Mesenchymal stem cell (in vitro differentiated cells and primary cell): ENCODE measurements at regions not wholly inside any gene's neighbourhood (a gene's known extent, or its start where the extent isn't known, plus 50 kb on each side); places are given as distances from the start of the nearest gene placed in this dataset.
"Not testable (repeated sequence)": the region's sequence is repeated elsewhere in the genome, so short reads cannot be mapped to it uniquely, and the experiment has no call there.

ENCODE experiments used
- DNase-seq: peaks from one replicate; pipeline ENCODE4 v3.0.0-alpha.2; 2013
- H2AFZ ChIP-seq: one replicate; pipeline ENCODE4 v1.6.1; 2013; ENCODE audit warnings: low read depth, mild to moderate bottlenecking, control low read depth, inconsistent platforms, low read length, moderate library complexity
- H2AK5ac ChIP-seq: 2 replicates; pipeline ENCODE4 v1.6.1; 2013; ENCODE audit warnings: low read length, moderate library complexity, mild to moderate bottlenecking, inconsistent platforms; ENCODE audit not compliant: severe bottlenecking
- H2BK120ac ChIP-seq: one replicate; pipeline ENCODE4 v1.6.1; 2013; ENCODE audit warnings: low read depth, mild to moderate bottlenecking, inconsistent platforms, low read length, moderate library complexity
- H2BK12ac ChIP-seq, 2 experiments: one replicate each; pipeline ENCODE4 v1.6.1; 2013; ENCODE audit warnings: inconsistent platforms in 2 of 2, low read length in 2 of 2, mild to moderate bottlenecking in 2 of 2, moderate library complexity in 2 of 2, control low read depth in 1 of 2
- H2BK15ac ChIP-seq: one replicate; pipeline ENCODE4 v1.6.1; 2013; ENCODE audit warnings: mild to moderate bottlenecking, low read depth, inconsistent platforms; ENCODE audit not compliant: poor library complexity, severe bottlenecking
- H2BK5ac ChIP-seq: 2 replicates; pipeline ENCODE4 v1.6.1; 2013; ENCODE audit warnings: low read depth, mild to moderate bottlenecking, low read length, control low read depth, inconsistent platforms; ENCODE audit not compliant: poor library complexity, severe bottlenecking
- H3K14ac ChIP-seq, 2 experiments: one replicate each; pipeline ENCODE4 v1.6.1; 2013; ENCODE audit warnings: inconsistent platforms in 2 of 2, low read length in 2 of 2, control low read depth in 1 of 2, mild to moderate bottlenecking in 1 of 2, moderate library complexity in 1 of 2
- H3K18ac ChIP-seq, 2 experiments: one replicate each; pipeline ENCODE4 v1.6.1; 2013; ENCODE audit warnings: inconsistent platforms in 2 of 2, low read length in 2 of 2, control low read depth in 1 of 2, low read depth in 1 of 2, mild to moderate bottlenecking in 1 of 2
- H3K23ac ChIP-seq, 2 experiments: one replicate each; pipeline ENCODE4 v1.6.1; 2013; ENCODE audit warnings: inconsistent platforms in 2 of 2, low read length in 2 of 2, mild to moderate bottlenecking in 2 of 2, moderate library complexity in 2 of 2, control low read depth in 1 of 2
- H3K27ac ChIP-seq: 2 replicates; pipeline ENCODE4 v1.5.1; 2013; ENCODE audit warnings: mild to moderate bottlenecking, moderate library complexity, low read length, control low read depth, inconsistent platforms; ENCODE audit not compliant: poor library complexity, severe bottlenecking
- H3K27me3 ChIP-seq, 2 experiments: 2 replicates each; pipeline versions ENCODE4 v1.6.1 to v1.7.0; 2013; ENCODE audit warnings: low read length in 2 of 2, mild to moderate bottlenecking in 2 of 2, moderate library complexity in 2 of 2, control low read depth in 1 of 2, inconsistent platforms in 1 of 2; ENCODE audit not compliant: control insufficient read depth in 1 of 2, insufficient read depth in 1 of 2
- H3K36me3 ChIP-seq, 2 experiments: 2 replicates each; pipeline versions ENCODE4 v1.6.1 to v1.7.0; 2013; ENCODE audit warnings: low read length in 2 of 2, control low read depth in 1 of 2, inconsistent platforms in 1 of 2, low read depth in 1 of 2, mild to moderate bottlenecking in 1 of 2; ENCODE audit not compliant: insufficient read depth in 2 of 2, control insufficient read depth in 1 of 2
- H3K4ac ChIP-seq, 2 experiments: one replicate each; pipeline ENCODE4 v1.6.1; 2013; ENCODE audit warnings: inconsistent platforms in 2 of 2, low read length in 2 of 2, mild to moderate bottlenecking in 2 of 2, moderate library complexity in 2 of 2, control low read depth in 1 of 2, low read depth in 1 of 2
- H3K4me1 ChIP-seq: 2 replicates; pipeline ENCODE4 v1.6.1; 2013; ENCODE audit warnings: low read depth, low read length, control low read depth; ENCODE audit not compliant: control insufficient read depth, insufficient read depth
- H3K4me2 ChIP-seq: 2 replicates; pipeline ENCODE4 v1.6.1; 2013; ENCODE audit warnings: low read length, mild to moderate bottlenecking, inconsistent platforms; ENCODE audit not compliant: poor library complexity, severe bottlenecking
- H3K4me3 ChIP-seq, 2 experiments: 2 replicates each; pipeline versions ENCODE4 v1.5.1 to v1.7.0; 2013; ENCODE audit warnings: low read length in 2 of 2, mild to moderate bottlenecking in 2 of 2, control low read depth in 1 of 2, low read depth in 1 of 2; ENCODE audit not compliant: insufficient read depth in 1 of 2
- H3K79me1 ChIP-seq: replicated peaks from 2 replicates; pipeline ENCODE4 v1.6.1; 2013; ENCODE audit warnings: mild to moderate bottlenecking, control low read depth, low read length, inconsistent platforms; ENCODE audit not compliant: poor library complexity, severe bottlenecking
- H3K9ac ChIP-seq: 2 replicates; pipeline ENCODE4 v1.7.0; 2013; ENCODE audit warnings: mild to moderate bottlenecking, low read length, moderate library complexity
- H3K9me3 ChIP-seq: 2 replicates; pipeline ENCODE4 v1.7.0; 2013; ENCODE audit warnings: mild to moderate bottlenecking, low read length; ENCODE audit not compliant: control insufficient read depth
- H4K8ac ChIP-seq: one replicate; pipeline ENCODE4 v1.6.1; 2013; ENCODE audit warnings: inconsistent platforms, mild to moderate bottlenecking, low read length, moderate library complexity
- H4K91ac ChIP-seq: one replicate; pipeline ENCODE4 v1.6.1; 2013; ENCODE audit warnings: mild to moderate bottlenecking, low read length, inconsistent platforms
- WGBS: methylation state at CpG from one replicate; pipeline ENCODE4 v1.1.7; 2013; ENCODE audit warnings: mixed read lengths; 5-methylcytosine and 5-hydroxymethylcytosine counted together

DNA sequence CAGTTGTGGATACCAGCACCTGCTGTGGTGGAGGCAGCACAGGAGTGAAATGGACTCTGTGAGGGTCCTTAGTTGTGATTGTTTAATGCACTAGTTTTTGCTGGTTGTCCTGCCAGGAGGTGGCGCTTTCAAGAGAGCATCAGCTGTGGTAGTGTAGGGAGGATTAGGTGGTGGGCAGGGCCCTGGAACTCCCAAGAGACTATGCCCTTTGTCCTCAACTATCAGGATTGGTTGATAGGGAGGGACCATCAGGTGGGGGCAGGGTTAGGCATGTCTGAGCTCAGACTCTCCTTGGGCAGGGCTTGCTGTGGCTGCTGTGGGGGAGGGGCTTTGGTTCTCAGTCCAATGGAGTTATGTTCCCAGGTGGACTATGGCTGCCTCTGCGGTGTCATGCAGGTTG lies 121.9 kb downstream of the RRAGB start:
- Histone ChIP-seq H2AFZ (no peak overlapping the region), H2BK120ac (no peak overlapping the region), H3K9me3 (no peaks in the 10 kb centered on the region), H2AK5ac (no peak overlapping the region), H3K4ac (no peak overlapping the region), H3K36me3 (no peaks in the 10 kb centered on the region), H3K23ac (no peak overlapping the region), H3K18ac (no peak overlapping the region), H3K9ac (no peak overlapping the region), H3K14ac (no peak overlapping the region), H2BK5ac (no peak overlapping the region), H4K8ac (no peak overlapping the region), H3K27me3 (no peaks in the 10 kb centered on the region), H3K79me1 (no peaks in the 10 kb centered on the region), H3K4me2 (no peak overlapping the region), H2BK15ac (no peak overlapping the region), H3K4me1 (no peaks in the 10 kb centered on the region), H3K27ac (no peak overlapping the region), H2BK12ac (no peak overlapping the region), H4K91ac (no peak overlapping the region), H3K4me3 (no peak overlapping the region)
- no peak for DNase-seq
- WGBS: 100% methylated on average over 1 of the region's 2 CpGs

DNA sequence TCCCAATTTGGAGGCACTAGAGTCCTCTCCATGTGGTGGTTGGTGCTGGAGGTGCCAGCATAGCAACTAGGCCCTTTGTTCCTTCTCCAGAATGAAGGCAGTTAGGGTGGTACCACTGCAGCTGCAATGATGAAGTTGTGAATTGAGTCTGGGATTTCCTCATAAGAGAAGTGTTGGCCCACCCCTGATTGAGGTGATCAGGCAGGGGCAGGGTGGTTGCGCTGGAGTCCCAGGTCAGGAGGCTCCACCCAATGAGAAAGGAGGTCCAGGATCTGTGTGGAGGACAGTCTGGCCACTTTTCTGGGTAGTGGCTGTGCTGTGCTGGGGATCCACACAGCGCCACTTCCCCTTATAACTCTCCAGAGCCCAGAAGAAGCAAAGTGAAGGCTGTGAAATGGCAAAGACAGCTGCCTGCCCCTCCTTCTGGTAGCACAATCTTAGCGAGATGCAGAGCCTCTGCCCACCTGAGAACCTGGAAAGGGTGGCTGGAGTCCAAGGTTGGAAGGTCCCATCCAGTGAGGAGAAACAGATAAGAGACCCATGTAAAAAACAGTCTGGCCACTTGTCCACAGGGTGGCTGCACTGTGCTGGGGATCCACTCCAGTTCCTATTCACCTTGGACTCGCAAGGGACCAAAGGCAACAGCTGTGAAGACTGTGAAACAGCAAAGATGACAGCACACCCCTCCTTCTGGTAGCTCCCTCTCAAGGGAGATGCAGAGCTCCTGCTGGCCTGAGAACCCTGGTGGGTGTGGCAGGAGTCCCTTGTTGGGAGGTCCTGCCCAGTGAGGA lies 124.6 kb downstream of the RRAGB start:
- Histone ChIP-seq H2BK15ac (no peak overlapping the region), H2BK12ac (no peak overlapping the region), H3K4me2 (no peak overlapping the region), H3K9ac (no peak overlapping the region), H3K9me3 (no peaks in the 10 kb centered on the region), H3K4me3 (no peak overlapping the region), H2AK5ac (no peak overlapping the region), H3K27me3 (no peaks in the 10 kb centered on the region), H3K4me1 (no peaks in the 10 kb centered on the region), H4K8ac (no peak overlapping the region), H2AFZ (no peak overlapping the region), H4K91ac (no peak overlapping the region), H3K4ac (no peak overlapping the region), H3K18ac (no peak overlapping the region), H2BK120ac (no peak overlapping the region), H3K79me1 (no peaks in the 10 kb centered on the region), H2BK5ac (no peak overlapping the region), H3K36me3 (no peaks in the 10 kb centered on the region), H3K23ac (no peak overlapping the region), H3K27ac (no peak overlapping the region), H3K14ac (no peak overlapping the region)
- no peak for DNase-seq
- 89% methylated on average over 2 of the region's 4 CpGs for WGBS

DNA sequence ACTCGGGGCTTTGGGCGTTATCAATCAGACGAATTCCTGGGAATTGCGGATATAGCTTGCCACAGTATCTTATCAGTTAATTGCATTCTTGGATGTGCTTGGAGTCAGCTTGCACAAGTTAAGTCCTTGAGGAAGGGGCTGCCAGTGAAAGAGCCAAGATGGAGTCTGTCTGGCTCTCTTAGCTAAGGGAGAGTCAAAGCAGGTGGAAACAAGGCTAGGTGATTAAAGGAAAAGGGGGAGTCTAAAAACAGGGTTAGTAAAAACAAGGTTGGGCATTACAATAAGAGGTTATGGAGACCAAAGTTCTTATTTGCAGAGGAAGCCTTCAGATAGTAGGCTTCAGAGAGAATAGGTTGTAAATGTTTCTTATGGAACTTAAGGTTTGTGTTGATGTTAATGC lies 149.2 kb downstream of the RRAGB start:
- not testable (repeated sequence) for H2AFZ ChIP-seq, H3K4me1 ChIP-seq, H3K27ac ChIP-seq, H2BK120ac ChIP-seq, H2AK5ac ChIP-seq, H2BK12ac ChIP-seq, H3K9me3 ChIP-seq, H3K4ac ChIP-seq, H3K36me3 ChIP-seq, H3K23ac ChIP-seq, H3K18ac ChIP-seq, H3K14ac ChIP-seq, H4K8ac ChIP-seq, H3K9ac ChIP-seq, H3K4me3 ChIP-seq, H3K79me1 ChIP-seq, DNase-seq, H3K27me3 ChIP-seq, H2BK5ac ChIP-seq, H2BK15ac ChIP-seq, H4K91ac ChIP-seq, H3K4me2 ChIP-seq
- WGBS: 6% methylated on average over 4 of the region's 4 CpGs

DNA sequence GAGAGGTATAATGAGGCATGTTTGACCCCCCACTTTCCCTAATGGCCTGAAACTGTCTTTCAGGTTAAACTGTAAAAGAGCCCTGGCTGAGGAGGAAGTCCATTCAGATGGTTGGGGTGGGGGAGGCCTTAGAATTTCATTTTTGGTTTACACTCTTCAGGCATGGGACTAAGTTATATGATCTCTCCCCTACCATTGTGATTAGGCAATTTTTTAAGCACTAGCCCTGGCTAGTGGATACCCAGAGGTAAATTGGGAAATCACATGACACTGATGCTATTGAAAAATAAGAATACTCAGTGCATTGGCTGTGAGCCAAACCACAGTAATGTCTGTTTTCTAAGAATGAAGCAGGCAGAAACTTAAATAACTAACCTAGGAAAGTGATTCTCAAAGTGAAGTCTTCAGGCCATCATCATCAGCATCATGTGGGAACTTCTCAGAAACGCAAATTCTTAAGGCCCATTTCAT lies 149.7 kb downstream of the RRAGB start:
- H2AK5ac ChIP-seq: no peak overlapping the region
- no peak overlapping the region for H3K18ac ChIP-seq
- no peaks in the 10 kb centered on the region for H3K9me3 ChIP-seq
- H3K4me2 ChIP-seq: no peak overlapping the region
- H3K23ac ChIP-seq: no peak overlapping the region
- no peaks in the 10 kb centered on the region for H3K36me3 ChIP-seq
- no peak overlapping the region for H4K91ac ChIP-seq
- H3K27ac ChIP-seq: no peak overlapping the region
- no peaks in the 10 kb centered on the region for H3K4me1 ChIP-seq
- H3K27me3 ChIP-seq: no peaks in the 10 kb centered on the region
- peak; percentile 2 for DNase-seq
- H3K14ac ChIP-seq: no peak overlapping the region
- H3K79me1 ChIP-seq: no peaks in the 10 kb centered on the region
- no peak overlapping the region for H2BK15ac ChIP-seq
- H3K4me3 ChIP-seq: no peak overlapping the region
- no peak overlapping the region for H3K9ac ChIP-seq
- H4K8ac ChIP-seq: no peak overlapping the region
- no peak overlapping the region for H2BK5ac ChIP-seq
- H2BK120ac ChIP-seq: no peak overlapping the region
- WGBS: no CpG with 5 or more reads among the region's 1 CpG
- no peak overlapping the region for H2BK12ac ChIP-seq
- H2AFZ ChIP-seq: no peak overlapping the region
- H3K4ac ChIP-seq: no peak overlapping the region
